Sigmoid colon (tissue), 6 donors: ENCODE measurements at regions not wholly inside any gene's neighbourhood (a gene's known extent, or its start where the extent isn't known, plus 50 kb on each side); places are given as distances from the start of the nearest gene placed in this dataset.

Source experiments
- DNase-seq: peaks from one replicate; pipeline ENCODE4 v3.0.0-alpha.2; 2019
- H3K27ac ChIP-seq, 4 donors: fragments of 200-600 bp; sonication (generic); one replicate each; pipeline ENCODE4 v1.5.1; 2016 to 2019; ENCODE audit warnings: mild to moderate bottlenecking in 1 of 4
- H3K27me3 ChIP-seq, 3 donors: fragments of 200-600 bp; sonication (generic); one replicate each; pipeline ENCODE4 v1.5.1; 2019; ENCODE audit warnings: mild to moderate bottlenecking in 1 of 3
- H3K36me3 ChIP-seq, 4 donors: fragments of 200-600 bp; sonication (generic); one replicate each; pipeline ENCODE4 v1.5.1; 2016 to 2019
- H3K4me1 ChIP-seq, 4 donors: fragments of 200-600 bp; sonication (generic); one replicate each; pipeline ENCODE4 v1.5.1; 2017 to 2019
- H3K4me3 ChIP-seq, 4 donors: fragments of 200-600 bp; sonication (generic); one replicate each; pipeline ENCODE4 v1.5.1; 2017 to 2019; ENCODE audit warnings: mild to moderate bottlenecking in 2 of 4, moderate library complexity in 1 of 4
- H3K9me3 ChIP-seq, 4 donors: fragments of 200-600 bp in 3 of 4; sonication (generic) in 3 of 4; one replicate each; pipeline versions ENCODE4 v1.5.1 to v1.6.1; 2013 to 2019
- EP300 ChIP-seq, 4 donors: sonication (generic); formaldehyde crosslinking; IDR thresholded peaks; one replicate each; pipeline ENCODE4 v1.6.1; 2017; ENCODE audit warnings: antibody characterized with exemption in 4 of 4
- POLR2A ChIP-seq, 2 donors: fragments of 450-650 bp; IDR thresholded peaks; one replicate each; pipeline ENCODE4 v1.6.1; 2016; ENCODE audit warnings: antibody characterized with exemption in 2 of 2, mild to moderate bottlenecking in 2 of 2, moderate library complexity in 2 of 2
- POLR2AphosphoS5 ChIP-seq, 4 donors: sonication (generic); formaldehyde crosslinking; IDR thresholded peaks; one replicate each; pipeline ENCODE4 v1.6.1; 2017; ENCODE audit warnings: antibody characterized with exemption in 4 of 4
- WGBS, 2 donors: extraction: QIAGEN DNeasy Blood & Tissue Kit; methylation state at CpG; one replicate each; pipeline ENCODE4 v1.1.7; 2013; 5-methylcytosine and 5-hydroxymethylcytosine counted together
- intact Hi-C: fragments of 100-400 bp; cut with DNase I; formaldehyde crosslinking; loops from one replicate; pipeline ENCODE4 v1.15.1; 2023
- TF ChIP-seq, protein P1 (sequence below), 4 experiments: fragments of 450-650 bp in 3 of 4; fragments of 200-600 bp in 1 of 4; IDR thresholded peaks; one replicate each; pipeline ENCODE4 v1.5.1; 2016 to 2019; ENCODE audit warnings: antibody characterized with exemption in 4 of 4, mild to moderate bottlenecking in 3 of 4, moderate library complexity in 2 of 4
- donor health status: healthy with polysubstance abuse.
- donor health status: healthy.

- no peak for DNase-seq
- no peaks in the 10 kb centered on the region for H3K27me3 ChIP-seq
- intact Hi-C loops = no loop called here
- WGBS, 2 donors = 96 to 98% methylated on average over 6 of the region's 6 CpGs
- no peak for TF ChIP-seq EP300 (IDR thresholded peaks at IDR 0.05)
- no peak for TF ChIP-seq POLR2A (IDR thresholded peaks at IDR 0.05)
- TF ChIP-seq POLR2AphosphoS5 (IDR thresholded peaks at IDR 0.05) = no peak
- no peaks in the 10 kb centered on the region for H3K36me3 ChIP-seq
- H3K4me3 ChIP-seq = no peak overlapping the region
- no peaks in the 10 kb centered on the region for H3K9me3 ChIP-seq
- H3K27ac ChIP-seq = no peak overlapping the region
- H3K4me1 ChIP-seq = no peaks in the 10 kb centered on the region
Measured at GRCh38 chr14:100451264-100451663, 128.1 kb downstream of the SLC25A47 start.

DNA sequence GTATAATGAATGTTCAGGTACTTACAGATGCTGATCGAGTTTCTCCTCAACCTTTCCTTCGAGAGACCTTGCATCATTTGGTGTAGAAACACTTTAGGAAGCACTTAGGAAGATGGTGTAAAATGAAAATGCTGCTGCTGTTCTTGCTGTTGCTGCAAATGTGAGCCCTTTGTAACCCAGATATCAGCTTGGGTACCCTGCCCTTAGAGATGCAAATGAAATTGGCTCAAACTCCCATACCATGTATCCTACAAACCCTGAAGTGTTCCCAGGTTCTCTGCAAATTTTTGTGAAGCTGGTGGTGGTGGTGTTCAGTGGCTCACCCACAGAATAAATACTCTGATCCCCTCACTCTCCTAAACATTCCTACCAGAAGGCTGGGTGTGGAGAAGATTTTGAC is 130.8 kb downstream of the SLC25A47 start:
- no peak overlapping the region for H3K27ac ChIP-seq
- WGBS, 2 donors = 88 to 90% methylated on average over 2 of the region's 2 CpGs
- TF ChIP-seq, protein P1, sequence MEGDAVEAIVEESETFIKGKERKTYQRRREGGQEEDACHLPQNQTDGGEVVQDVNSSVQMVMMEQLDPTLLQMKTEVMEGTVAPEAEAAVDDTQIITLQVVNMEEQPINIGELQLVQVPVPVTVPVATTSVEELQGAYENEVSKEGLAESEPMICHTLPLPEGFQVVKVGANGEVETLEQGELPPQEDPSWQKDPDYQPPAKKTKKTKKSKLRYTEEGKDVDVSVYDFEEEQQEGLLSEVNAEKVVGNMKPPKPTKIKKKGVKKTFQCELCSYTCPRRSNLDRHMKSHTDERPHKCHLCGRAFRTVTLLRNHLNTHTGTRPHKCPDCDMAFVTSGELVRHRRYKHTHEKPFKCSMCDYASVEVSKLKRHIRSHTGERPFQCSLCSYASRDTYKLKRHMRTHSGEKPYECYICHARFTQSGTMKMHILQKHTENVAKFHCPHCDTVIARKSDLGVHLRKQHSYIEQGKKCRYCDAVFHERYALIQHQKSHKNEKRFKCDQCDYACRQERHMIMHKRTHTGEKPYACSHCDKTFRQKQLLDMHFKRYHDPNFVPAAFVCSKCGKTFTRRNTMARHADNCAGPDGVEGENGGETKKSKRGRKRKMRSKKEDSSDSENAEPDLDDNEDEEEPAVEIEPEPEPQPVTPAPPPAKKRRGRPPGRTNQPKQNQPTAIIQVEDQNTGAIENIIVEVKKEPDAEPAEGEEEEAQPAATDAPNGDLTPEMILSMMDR (IDR thresholded peaks at IDR 0.05) = no peak
- TF ChIP-seq EP300 (IDR thresholded peaks at IDR 0.05) (no peak), POLR2A (IDR thresholded peaks at IDR 0.05) (no peak), POLR2AphosphoS5 (IDR thresholded peaks at IDR 0.05) (no peak)
- intact Hi-C loops = no loop called here
- no peak for DNase-seq
- no peaks in the 10 kb centered on the region for H3K4me1 ChIP-seq
- H3K9me3 ChIP-seq = no peaks in the 10 kb centered on the region
- H3K4me3 ChIP-seq = no peak overlapping the region
- H3K36me3 ChIP-seq = no peaks in the 10 kb centered on the region
- no peaks in the 10 kb centered on the region for H3K27me3 ChIP-seq

- Histone ChIP-seq H3K27me3 (no peaks in the 10 kb centered on the region), H3K4me3 (no peak overlapping the region), H3K27ac (no peak overlapping the region), H3K4me1 (no peaks in the 10 kb centered on the region), H3K36me3 (no peaks in the 10 kb centered on the region), H3K9me3 (no peaks in the 10 kb centered on the region)
- intact Hi-C loops = no loop called here
- 14 to 58% methylated on average over 1 of the region's 1 CpG for WGBS, 2 donors
- no peak for DNase-seq
- TF ChIP-seq POLR2A (IDR thresholded peaks at IDR 0.05) = no peak
- TF ChIP-seq, protein P1 (IDR thresholded peaks at IDR 0.05) = no peak
- TF ChIP-seq POLR2AphosphoS5 (IDR thresholded peaks at IDR 0.05) = no peak
- TF ChIP-seq EP300 (IDR thresholded peaks at IDR 0.05) = no peak
Measured at GRCh38 chr14:100454437-100454836, 131.3 kb downstream of the SLC25A47 start.

DNA sequence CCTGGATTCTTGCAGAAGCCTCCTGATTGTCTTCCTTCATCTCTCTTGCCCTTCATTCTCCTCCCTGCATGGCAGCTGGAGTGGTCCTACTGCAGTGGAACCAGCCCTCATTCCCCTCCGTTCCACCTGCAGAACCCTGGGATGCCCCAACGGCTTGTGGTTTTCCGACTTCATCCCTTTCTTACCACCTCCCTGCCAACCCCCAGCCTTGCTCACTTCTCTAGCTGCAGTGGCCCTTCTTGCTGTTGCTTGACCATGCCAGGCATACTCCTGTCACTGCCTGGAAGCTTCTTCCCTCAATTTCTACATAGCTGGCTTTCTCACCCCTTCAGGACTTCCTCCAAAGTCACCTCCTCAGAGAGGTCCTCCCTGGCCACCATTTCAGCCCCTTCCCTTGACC is 123.3 kb downstream of the BEGAIN start:
- intact Hi-C loops = no loop called here
- TF ChIP-seq POLR2AphosphoS5 (IDR thresholded peaks at IDR 0.05) (no peak), POLR2A (IDR thresholded peaks at IDR 0.05) (no peak), EP300 (IDR thresholded peaks at IDR 0.05) (no peak)
- TF ChIP-seq, protein P1 (IDR thresholded peaks at IDR 0.05) = no peak
- Histone ChIP-seq H3K9me3 (no peaks in the 10 kb centered on the region), H3K4me1 (no peaks in the 10 kb centered on the region), H3K4me3 (no peak overlapping the region), H3K27ac (no peak overlapping the region), H3K27me3 (no peaks in the 10 kb centered on the region), H3K36me3 (no peaks in the 10 kb centered on the region)
- WGBS, 2 donors = 96 to 98% methylated on average over 3 of the region's 3 CpGs
- no peak for DNase-seq

DNA sequence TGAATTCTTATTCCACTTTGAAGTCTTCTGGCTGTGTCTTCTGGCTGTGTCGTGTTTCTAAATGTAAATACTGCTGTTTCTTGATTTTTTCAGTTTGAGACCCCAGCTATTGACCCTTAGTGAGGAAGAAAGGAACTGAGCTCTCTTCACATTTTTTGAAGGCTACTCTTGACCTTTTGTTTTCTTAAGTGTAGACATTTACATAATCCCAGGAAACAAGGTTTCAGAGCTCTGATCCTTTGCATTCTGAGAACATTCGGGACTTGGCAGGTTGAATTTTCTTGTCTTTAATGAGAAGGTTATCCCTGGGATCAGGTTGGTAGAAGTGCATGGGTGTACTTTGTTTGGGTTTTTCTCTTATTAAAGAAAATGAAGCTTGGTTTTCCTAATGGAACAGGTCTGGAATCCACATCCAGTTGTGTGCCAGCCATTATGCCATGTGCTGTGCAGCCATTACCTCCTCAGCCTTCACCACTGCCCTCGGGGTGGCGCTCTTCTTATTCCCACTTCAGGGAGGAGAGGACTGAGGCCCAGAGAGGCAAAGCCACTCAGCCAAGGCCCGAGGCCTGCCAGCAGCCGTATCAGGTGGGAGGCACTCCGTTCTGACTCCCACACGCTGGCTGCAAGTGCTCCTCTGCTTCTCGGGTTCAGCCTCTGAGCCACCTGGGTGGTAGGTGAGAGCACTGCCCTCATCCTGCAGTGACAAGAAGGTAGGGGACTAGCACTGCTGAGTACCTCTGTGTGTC is 120.9 kb downstream of the BEGAIN start:
- no peak for DNase-seq
- whole genome bisulfite sequencing, 2 donors = 82 to 89% methylated on average over 9 of the region's 9 CpGs

More for the DNA sequence above, 120.9 kb downstream of the BEGAIN start:
- no peaks in the 10 kb centered on the region for H3K9me3 ChIP-seq
- no peak overlapping the region for H3K4me3 ChIP-seq
- no peaks in the 10 kb centered on the region for H3K27me3 ChIP-seq
- H3K4me1 ChIP-seq = no peaks in the 10 kb centered on the region
- TF ChIP-seq POLR2AphosphoS5 (IDR thresholded peaks at IDR 0.05) (no peak), POLR2A (IDR thresholded peaks at IDR 0.05) (no peak), EP300 (IDR thresholded peaks at IDR 0.05) (no peak)
- TF ChIP-seq, protein P1 (IDR thresholded peaks at IDR 0.05) = no peak
- no peak overlapping the region for H3K27ac ChIP-seq
- peaks cover 0 to 3% (median 0%) of the 10 kb centered on the region in 4 donors for H3K36me3 ChIP-seq
- intact Hi-C loops = no loop called here
